Liver (tissue), 3 donors: ENCODE measurements at regions not wholly inside any gene's neighbourhood (a gene's known extent, or its start where the extent isn't known, plus 50 kb on each side); places are given as distances from the start of the nearest gene placed in this dataset.

Source experiments
- CTCF ChIP-seq: fragments of 150-350 bp; IDR thresholded peaks from 2 replicates; pipeline ENCODE4 v1.5.1; 2017; ENCODE audit warnings: improper control_type of control experiment, low read depth, low read length; ENCODE audit not compliant: missing input control
- JUND ChIP-seq, 2 donors: IDR thresholded peaks; 2 replicates each; pipeline ENCODE4 v1.6.1; 2016; ENCODE audit warnings: antibody characterized with exemption in 2 of 2
- NR2F2 ChIP-seq: IDR thresholded peaks from 2 replicates; pipeline ENCODE4 v1.6.1; 2016; ENCODE audit warnings: antibody characterized with exemption
- REST ChIP-seq: IDR thresholded peaks from 2 replicates; pipeline ENCODE4 v1.6.1; 2016; ENCODE audit warnings: antibody characterized with exemption, mild to moderate bottlenecking
- RXRA ChIP-seq, 2 donors: IDR thresholded peaks; 2 replicates each; pipeline ENCODE4 v1.6.1; 2017 to 2018; ENCODE audit warnings: antibody characterized with exemption in 2 of 2, mild to moderate bottlenecking in 1 of 2
- TAF1 ChIP-seq: conservative IDR thresholded peaks from 2 replicates; pipeline ENCODE4 v1.6.1; 2016; ENCODE audit warnings: antibody characterized with exemption, mild to moderate bottlenecking
- YY1 ChIP-seq: IDR thresholded peaks from 2 replicates; pipeline ENCODE4 v1.6.1; 2016; ENCODE audit warnings: antibody characterized with exemption, mild to moderate bottlenecking
- donor health status: healthy.
- donor health status: healthy.

GRCh38 chr1:82139751-82140468 is 339.2 kb downstream of the ADGRL2 start:
- TF ChIP-seq NR2F2 (no peak), CTCF (no peak), RXRA (IDR thresholded peaks at IDR 0.05) (no peak), JUND (IDR thresholded peaks at IDR 0.05) (no peak), TAF1 (no peak), YY1 (no peak), REST (no peak)
